ENCODE measurements at regions not wholly inside any gene's neighbourhood (a gene's known extent, or its start where the extent isn't known, plus 50 kb on each side); places are given as distances from the start of the nearest gene placed in this dataset.

DNA sequence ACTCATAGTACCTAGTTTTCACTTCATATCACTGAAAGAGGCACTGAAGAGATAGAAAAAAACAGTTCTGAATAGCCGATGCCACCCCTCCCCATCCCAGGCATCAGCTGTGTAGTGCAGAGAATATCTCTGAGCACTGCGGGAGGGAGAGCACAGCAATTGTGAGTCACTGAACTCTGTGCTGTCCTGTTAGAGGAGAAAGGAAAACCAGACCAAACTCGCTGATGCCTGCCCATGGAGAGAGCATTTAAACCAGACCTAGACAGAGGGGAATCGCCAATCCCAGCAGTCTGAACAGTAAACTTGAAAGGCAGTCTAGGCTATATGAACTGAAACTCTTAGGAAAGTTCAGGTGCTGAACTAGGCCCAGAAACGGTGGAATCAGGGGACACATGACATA, 120.1 kb upstream of the SLC30A5 start:
- TF ChIP-seq EZH2 (IDR thresholded peaks at IDR 0.05) (no peak), POLR2AphosphoS5 (IDR thresholded peaks at IDR 0.05; ENCODE audit: borderline replicate concordance, low read depth, low read length) (no peak), FOXP2 (optimal IDR thresholded peaks at IDR 0.05; ENCODE audit: control extremely low read depth, extremely low read length, insufficient read depth) (no peak)
